ENCODE measurements at regions not wholly inside any gene's neighbourhood (a gene's known extent, or its start where the extent isn't known, plus 50 kb on each side); places are given as distances from the start of the nearest gene placed in this dataset.

DNA sequence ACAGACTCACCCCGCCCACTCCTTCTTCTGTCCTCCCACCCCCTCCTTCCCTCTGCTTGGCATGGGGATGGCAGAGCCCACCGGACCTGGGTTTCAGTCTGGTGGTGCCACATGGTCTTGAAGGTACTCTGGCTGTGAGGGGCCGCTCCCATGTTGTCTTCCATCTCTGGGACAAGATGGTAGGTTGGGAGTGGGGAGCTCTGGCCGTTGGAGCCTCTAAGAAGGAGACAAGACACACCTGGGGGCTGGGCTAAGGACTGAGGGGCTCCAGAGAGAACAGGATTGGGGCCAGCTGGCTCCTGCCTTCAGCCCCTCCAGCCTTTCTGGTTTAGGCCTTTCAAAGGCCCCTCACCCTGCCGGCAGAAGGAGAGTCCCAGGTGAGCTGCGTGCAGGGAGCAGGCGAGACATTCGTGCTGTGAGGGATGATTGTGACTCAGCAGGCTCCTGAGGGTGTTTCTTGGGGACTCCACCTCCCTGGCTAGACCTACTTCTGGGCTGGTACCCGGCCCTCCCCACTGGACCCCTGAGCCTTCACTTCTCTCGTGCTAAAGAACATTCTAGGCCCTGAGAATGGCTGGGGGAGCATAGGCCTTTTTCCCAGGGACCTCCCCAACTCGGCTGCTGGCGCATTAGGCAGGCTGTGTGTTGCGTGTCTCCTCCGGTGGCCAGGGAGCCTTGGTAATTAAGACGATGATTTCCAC lies 128.2 kb upstream of the HAAO start:
- POLR2A ChIA-PET = no interaction called here
- TF ChIP-seq, protein P1, sequence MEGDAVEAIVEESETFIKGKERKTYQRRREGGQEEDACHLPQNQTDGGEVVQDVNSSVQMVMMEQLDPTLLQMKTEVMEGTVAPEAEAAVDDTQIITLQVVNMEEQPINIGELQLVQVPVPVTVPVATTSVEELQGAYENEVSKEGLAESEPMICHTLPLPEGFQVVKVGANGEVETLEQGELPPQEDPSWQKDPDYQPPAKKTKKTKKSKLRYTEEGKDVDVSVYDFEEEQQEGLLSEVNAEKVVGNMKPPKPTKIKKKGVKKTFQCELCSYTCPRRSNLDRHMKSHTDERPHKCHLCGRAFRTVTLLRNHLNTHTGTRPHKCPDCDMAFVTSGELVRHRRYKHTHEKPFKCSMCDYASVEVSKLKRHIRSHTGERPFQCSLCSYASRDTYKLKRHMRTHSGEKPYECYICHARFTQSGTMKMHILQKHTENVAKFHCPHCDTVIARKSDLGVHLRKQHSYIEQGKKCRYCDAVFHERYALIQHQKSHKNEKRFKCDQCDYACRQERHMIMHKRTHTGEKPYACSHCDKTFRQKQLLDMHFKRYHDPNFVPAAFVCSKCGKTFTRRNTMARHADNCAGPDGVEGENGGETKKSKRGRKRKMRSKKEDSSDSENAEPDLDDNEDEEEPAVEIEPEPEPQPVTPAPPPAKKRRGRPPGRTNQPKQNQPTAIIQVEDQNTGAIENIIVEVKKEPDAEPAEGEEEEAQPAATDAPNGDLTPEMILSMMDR (IDR thresholded peaks at IDR 0.05; ENCODE audit: control extremely low read depth, extremely low read depth, low read depth, missing control alignments) = no peak
- no peak for DNase-seq (ENCODE audit: extremely low spot score)
- CTCF ChIA-PET = interaction anchor here (1.1 kb wide), 1 partner anchor 61 kb away, joined by 3 read pairs; no protein-coding TSS in a partner anchor

DNA sequence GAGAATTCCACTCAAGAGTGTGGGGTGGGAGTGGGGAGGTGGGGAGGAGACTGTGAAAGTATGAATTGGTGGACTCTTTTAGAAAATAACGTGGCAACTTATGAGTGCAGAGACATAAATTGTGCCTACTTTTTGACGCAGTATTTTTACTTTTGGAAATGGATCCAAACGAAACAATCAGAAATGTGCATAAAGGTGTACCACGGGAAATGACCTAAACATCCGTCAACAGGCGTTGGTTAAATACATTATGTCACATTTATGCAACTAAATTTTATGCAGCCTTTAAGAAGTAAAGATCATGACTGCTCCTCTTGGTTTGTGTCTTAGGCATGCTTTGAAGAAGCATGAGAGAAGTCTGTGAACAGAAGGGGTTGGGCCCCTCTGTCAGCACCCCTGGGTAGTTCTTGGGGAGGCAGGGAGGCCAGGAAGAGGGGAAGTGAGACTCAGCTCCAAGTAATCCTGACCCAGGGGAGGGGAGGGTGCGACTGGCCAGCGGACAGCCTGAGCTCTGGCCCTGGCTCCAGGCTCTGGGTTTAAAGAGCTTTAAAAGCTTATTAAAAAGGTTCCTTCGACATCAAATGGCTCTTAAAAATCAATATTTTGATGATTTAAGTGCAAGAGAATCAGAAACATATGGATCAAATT lies 126.4 kb upstream of the HAAO start:
- TF ChIP-seq, protein P1 (IDR thresholded peaks at IDR 0.05; ENCODE audit: control extremely low read depth, extremely low read depth, low read depth, missing control alignments) = no peak

DNA sequence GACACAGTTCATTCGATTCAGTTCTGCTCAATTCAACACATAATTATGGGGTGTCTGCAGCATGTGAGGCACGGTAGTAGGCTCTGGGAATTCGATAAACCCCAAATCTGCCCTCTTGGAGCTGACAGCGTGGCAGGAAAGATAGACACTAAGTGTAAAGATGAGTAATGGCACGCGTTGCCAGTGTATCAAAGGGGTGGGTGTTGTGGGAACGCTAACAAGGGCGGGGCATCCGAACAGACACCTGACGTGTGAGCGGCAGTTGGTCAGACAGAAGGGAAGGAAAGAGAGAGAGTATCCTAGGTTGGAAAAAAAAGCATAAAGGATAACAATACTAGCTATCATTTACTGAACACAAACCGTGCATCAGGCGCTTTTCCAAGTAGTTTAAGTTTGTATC lies 125.7 kb upstream of the HAAO start:
- ChIA-PET CTCF (interaction anchor here (1.0 to 2.6 kb wide), 3 partner anchors 9 to 658 kb away, joined by 3 to 6 read pairs (median 5); no protein-coding TSS in a partner anchor), POLR2A (no interaction called here)
- TF ChIP-seq, protein P1 (IDR thresholded peaks at IDR 0.05; ENCODE audit: control extremely low read depth, extremely low read depth, low read depth, missing control alignments) = no peak
- DNase-seq (ENCODE audit: extremely low spot score) = no peak

More for the DNA sequence above, 126.4 kb upstream of the HAAO start:
- ChIA-PET CTCF (interaction anchor here (1.0 to 2.6 kb wide), 2 partner anchors 10 to 61 kb away, joined by 3 to 6 read pairs; no protein-coding TSS in a partner anchor), POLR2A (no interaction called here)
- DNase-seq (ENCODE audit: extremely low spot score) = no peak

DNA sequence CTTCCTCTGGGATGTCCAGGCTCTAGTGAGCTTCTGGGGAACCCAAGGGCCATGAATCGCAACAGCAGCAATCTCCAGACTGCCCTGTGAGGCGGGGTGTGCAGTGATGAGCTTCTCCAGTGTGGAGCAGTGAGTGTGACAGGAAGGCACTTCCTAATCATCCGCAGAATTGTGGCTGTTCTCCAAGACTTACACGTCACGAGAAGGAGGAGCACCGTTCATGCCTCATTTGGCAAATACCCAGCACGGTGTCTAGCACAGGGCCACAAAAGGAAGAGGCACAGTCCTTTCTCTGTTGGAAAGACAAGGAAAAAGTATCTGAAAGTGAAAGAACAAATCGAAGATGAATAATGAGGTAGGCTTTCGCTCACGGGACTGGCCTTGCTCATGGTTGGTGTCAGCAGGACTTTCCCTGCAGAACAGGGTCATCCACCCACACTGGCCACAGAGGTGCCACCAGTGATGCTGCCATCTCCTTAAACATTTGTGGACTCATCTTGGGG lies 125.1 kb upstream of the HAAO start:
- ChIA-PET POLR2A (no interaction called here), CTCF (interaction anchor here (0.9 to 2.6 kb wide), 5 partner anchors 9 to 659 kb away, joined by 3 to 6 read pairs (median 3); no protein-coding TSS in a partner anchor)
- TF ChIP-seq, protein P1 (IDR thresholded peaks at IDR 0.05; ENCODE audit: control extremely low read depth, extremely low read depth, low read depth, missing control alignments) = no peak
- DNase-seq (ENCODE audit: extremely low spot score) = no peak

DNA sequence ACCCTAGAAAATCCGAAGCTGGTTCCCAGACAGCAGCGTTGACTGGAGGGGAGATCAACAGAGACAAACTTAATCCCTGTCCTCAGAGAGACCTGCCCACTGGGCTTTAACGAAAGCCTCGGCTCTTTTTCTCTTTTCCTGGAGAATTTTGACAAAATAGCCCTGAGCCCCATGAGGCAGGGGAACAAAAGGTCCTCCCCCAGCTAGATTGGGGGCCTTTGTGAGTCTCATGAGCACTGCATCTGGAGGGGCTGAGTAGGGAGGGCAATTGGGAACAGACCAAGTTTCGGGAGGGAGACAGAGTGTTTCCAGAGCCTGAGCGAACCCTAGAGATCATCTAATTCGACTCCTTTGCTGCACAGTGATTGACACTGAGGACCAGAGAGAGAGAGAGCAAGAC lies 123.9 kb upstream of the HAAO start:
- ChIA-PET POLR2A (no interaction called here), CTCF (interaction anchor here (1.2 kb wide), 1 partner anchor 188 kb away, joined by 3 read pairs; no protein-coding TSS in a partner anchor)
- TF ChIP-seq, protein P1 (IDR thresholded peaks at IDR 0.05; ENCODE audit: control extremely low read depth, extremely low read depth, low read depth, missing control alignments) = no peak
- no peak for DNase-seq (ENCODE audit: extremely low spot score)

DNA sequence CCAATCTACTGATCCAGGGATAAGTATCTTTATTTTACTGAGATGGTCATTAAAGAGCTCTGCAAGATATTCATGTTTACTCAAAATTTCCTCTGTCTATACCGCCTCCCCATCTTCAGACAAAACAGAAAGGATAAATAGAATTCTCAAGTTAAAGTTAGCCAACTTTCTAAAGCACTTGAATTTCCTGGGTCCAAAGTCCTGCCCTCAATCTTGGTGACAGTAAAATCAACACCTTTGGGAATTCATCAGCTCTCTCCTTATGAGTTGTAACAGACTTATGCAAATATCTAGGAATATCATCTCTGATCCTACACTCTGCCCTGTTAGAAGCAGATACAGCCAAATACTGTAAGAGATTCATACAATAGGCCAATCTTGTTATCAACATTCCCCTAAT lies 122.5 kb upstream of the HAAO start:
- TF ChIP-seq, protein P1 (IDR thresholded peaks at IDR 0.05; ENCODE audit: control extremely low read depth, extremely low read depth, low read depth, missing control alignments) = no peak
- CTCF ChIA-PET = interaction anchor here (1.2 kb wide), 1 partner anchor 10 kb away, joined by 3 read pairs; no protein-coding TSS in a partner anchor
- no peak for DNase-seq (ENCODE audit: extremely low spot score)
- POLR2A ChIA-PET = no interaction called here

All from GM10248 (cell line).